Stomach (tissue), 4 donors: ENCODE measurements at regions not wholly inside any gene's neighbourhood (a gene's known extent, or its start where the extent isn't known, plus 50 kb on each side); places are given as distances from the start of the nearest gene placed in this dataset.

ENCODE experiments used
- CTCF ChIP-seq, 7 experiments: fragments of 450-650 bp in 4 of 7; fragments of 200-600 bp in 3 of 7; sonication (generic) in 3 of 7; IDR thresholded peaks; one replicate each; pipeline ENCODE4 v1.5.1; 2016 to 2019; ENCODE audit warnings: antibody characterized with exemption in 7 of 7, control low read depth in 2 of 7, mild to moderate bottlenecking in 1 of 7
- POLR2A ChIP-seq, 4 donors: fragments of 450-650 bp; IDR thresholded peaks; one replicate each; pipeline ENCODE4 v1.6.1; 2016; ENCODE audit warnings: antibody characterized with exemption in 4 of 4, control low read depth in 2 of 4, mild to moderate bottlenecking in 1 of 4, moderate library complexity in 1 of 4
- POLR2AphosphoS5 ChIP-seq, 3 donors: sonication (generic); formaldehyde crosslinking; IDR thresholded peaks; one replicate each; pipeline ENCODE4 v1.6.1; 2016; ENCODE audit warnings: antibody characterized with exemption in 3 of 3

GRCh38 chr10:4130685-4131084 lies 345.7 kb upstream of the KLF6 start:
- TF ChIP-seq CTCF (IDR thresholded peaks at IDR 0.05) (no peak), POLR2A (IDR thresholded peaks at IDR 0.05) (no peak), POLR2AphosphoS5 (IDR thresholded peaks at IDR 0.05) (no peak)
